ENCODE measurements at regions not wholly inside any gene's neighbourhood (a gene's known extent, or its start where the extent isn't known, plus 50 kb on each side); places are given as distances from the start of the nearest gene placed in this dataset.

DNA sequence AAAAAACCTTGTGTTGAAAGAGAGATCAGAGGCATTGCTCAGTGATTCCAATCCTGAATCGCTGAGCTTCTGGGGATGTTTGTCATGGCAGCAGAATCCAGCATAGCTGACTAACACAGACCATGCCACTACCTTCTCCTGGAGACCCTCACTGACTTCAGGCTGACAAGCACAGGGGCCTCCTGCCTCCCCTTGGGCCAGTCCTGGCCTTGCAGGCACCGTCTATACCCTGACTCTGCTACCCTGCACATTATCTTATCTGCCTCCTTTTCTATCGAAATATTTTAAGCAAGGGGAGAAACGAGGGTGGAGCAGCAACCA is 139.8 kb downstream of the KIF26A start:
- DNase-seq (ENCODE audit: low read depth), result no peak
- TF ChIP-seq CTCF (IDR thresholded peaks at IDR 0.05; ENCODE audit: control insufficient read depth, extremely low read depth, insufficient read depth), result no peak
- H3K4me3 ChIP-seq (ENCODE audit: low read depth, low read length), result no peak overlapping the region

DNA sequence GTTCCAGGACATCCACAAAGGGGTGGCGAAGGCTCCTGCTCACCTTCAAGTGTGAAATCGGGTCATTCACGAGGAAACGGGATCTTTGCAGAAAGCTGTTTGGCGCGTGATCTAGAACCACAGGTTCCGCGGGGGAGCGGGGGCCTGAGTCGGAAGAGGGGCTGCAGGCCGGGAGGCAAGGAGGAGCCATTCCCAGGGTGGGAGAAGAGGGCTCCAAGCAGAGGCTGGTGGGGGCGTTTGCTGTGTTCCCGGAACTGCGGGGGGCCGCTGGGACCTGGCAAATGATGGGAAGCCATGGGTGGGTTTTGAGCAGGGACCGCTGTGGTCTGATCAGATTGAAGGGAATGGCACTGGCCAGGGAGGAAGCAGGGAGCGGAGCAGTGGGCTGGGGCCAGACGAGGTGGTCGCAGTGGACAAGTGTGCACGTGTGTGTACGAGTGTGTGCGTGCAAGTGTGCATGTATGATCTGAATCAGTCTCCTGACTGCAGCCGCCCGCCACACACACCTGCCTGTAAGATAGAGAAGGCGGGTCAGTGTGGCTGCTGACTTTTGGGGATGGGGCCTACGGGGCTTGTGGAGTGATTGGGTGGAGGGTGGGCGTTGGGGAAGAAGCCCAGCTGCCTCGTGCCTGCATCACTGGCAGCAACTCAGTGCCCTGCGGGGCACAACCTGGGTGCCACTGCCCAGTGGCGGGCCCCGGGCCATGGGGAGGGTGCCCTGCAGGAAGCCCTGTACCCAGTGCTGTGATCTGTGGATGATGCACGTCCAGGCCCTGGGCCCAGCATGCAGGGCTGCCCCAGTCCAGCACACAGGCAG is 141.9 kb downstream of the KIF26A start:
- no peak for TF ChIP-seq CTCF (IDR thresholded peaks at IDR 0.05; ENCODE audit: control insufficient read depth, extremely low read depth, insufficient read depth)
- H3K4me3 ChIP-seq (ENCODE audit: low read depth, low read length), result no peak overlapping the region
- DNase-seq (ENCODE audit: low read depth), result no peak

- no peak for TF ChIP-seq CTCF (IDR thresholded peaks at IDR 0.05; ENCODE audit: control insufficient read depth, extremely low read depth, insufficient read depth)
- no peak overlapping the region for H3K4me3 ChIP-seq (ENCODE audit: low read depth, low read length)
- no peak for DNase-seq (ENCODE audit: low read depth)
These were observed 142.7 kb downstream of the KIF26A start for GRCh38 chr14:104280902-104281767.

- no peak for TF ChIP-seq CTCF (IDR thresholded peaks at IDR 0.05; ENCODE audit: control insufficient read depth, extremely low read depth, insufficient read depth)
These were observed 143.4 kb downstream of the KIF26A start for GRCh38 chr14:104281768-104282301.

DNA sequence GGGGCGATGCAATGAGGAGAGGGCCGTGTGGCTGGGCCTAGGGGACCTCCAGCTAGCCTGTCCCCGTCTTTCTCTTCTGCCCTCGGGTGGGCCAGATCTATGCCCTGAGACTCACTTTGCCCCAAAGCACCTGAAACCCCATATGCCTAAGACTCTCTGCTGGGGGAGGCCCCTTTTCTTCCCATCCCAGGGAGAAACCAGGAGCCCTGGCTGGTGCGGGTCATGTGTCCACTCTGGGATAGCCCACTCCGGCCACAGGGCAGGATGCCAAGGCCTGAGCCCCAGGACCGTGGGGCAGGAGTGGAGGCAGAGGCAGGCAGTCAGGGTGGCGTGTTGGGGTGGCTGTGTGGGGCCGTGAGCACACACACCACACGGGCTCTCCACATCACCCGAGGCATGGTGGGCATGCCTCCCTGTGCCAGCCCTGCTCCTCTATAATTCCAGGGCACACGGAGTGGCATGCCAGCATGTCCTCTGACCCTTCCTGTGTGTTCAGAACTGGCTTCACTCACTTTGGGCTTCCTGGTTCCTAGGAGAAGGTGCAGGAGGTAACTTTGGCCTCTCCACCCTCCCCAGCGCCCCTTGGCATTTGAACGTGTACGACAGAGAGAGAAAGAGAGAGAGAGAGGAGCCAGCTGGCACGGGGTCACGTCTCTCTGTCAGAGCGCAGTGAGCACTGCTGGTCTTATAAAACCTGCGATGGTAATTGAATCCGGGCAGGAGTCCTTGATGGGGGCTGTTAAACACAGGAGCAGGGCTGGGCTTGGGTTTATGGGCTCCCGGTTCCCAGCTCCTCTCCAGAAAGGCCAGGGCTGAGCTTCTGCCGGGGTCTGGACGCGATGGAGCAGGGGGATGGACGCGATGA is 144.2 kb downstream of the KIF26A start:
- DNase-seq (ENCODE audit: low read depth), result no peak
- no peak for TF ChIP-seq CTCF (IDR thresholded peaks at IDR 0.05; ENCODE audit: control insufficient read depth, extremely low read depth, insufficient read depth)
- H3K4me3 ChIP-seq (ENCODE audit: low read depth, low read length), result no peak overlapping the region

More at GRCh38 chr14:104281768-104282301, 143.4 kb downstream of the KIF26A start:
- DNase-seq (ENCODE audit: low read depth), result no peak
- no peak overlapping the region for H3K4me3 ChIP-seq (ENCODE audit: low read depth, low read length)

All from LNCaP clone FGC (cell line).